ENCODE measurements at regions not wholly inside any gene's neighbourhood (a gene's known extent, or its start where the extent isn't known, plus 50 kb on each side); places are given as distances from the start of the nearest gene placed in this dataset.
"Not testable (repeated sequence)": the region's sequence is repeated elsewhere in the genome, so short reads cannot be mapped to it uniquely, and the experiment has no call there.

DNA sequence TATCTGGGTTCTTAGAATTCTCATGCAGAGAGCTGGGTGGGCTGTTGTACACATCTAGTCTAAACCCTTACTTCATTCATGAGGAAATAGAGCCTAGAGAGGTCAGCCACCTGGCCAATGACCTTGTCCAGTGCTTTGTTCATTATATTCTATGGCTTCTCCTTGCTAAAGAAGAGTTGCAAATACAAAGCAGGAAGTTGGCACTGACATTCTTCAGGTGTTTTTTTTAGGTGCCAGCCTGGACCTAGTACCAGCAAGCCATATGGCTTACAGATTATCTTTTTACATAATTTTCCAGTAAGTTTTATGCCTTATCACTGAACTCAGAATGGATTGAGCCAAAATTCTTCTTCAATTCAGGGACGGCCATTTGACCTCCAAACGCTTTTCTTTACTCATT is 54.7 kb upstream of the PGM2 start:
- no peak for DNase-seq

DNA sequence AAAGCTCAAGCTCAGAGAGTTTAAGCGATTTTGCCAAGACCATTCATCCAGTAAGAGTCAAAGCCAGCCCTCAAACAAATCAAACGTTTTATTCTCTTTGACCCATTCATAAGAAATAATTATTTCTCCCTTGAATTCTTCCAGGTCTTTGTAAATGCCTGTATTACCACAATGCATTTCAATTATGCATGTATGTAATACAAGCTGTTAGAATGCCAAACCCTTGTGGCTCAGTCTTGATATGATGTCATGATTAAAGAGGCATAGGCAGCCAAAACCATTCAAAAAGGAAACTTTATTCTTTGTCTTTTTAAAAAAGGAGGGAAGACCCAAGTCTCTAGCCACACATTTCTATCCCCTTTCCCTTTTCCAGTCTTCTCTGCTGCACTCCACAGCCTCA is 56.5 kb upstream of the PGM2 start:
- no peak for DNase-seq

DNA sequence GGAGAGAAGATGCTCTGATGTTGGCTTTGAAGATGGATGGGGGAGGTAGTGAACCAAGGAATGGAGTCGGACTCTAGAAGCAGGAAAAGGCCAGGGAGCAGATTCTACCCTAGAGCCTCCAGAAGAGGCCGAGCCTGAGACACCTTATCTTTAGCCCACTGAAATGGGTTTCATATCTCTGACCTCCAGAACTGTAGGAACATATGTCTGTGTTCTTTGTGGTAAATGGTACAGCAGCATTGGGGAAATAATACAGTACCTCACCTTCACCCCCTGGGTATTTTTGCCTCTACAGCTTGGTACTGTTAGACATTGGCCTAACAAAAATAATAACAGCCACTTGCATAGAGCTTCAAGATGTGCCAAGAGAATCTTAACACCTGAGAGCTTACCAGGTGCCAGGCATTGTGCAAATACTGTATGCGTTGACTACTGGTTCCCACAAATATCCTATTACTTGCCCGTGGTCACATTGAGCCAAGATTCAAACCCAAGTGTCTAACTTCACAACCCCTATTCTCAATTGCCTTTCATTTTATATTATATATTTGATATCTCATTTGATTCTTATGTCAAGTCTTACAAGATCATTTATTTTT is 57.0 kb upstream of the PGM2 start:
- DNase-seq = no peak

DNA sequence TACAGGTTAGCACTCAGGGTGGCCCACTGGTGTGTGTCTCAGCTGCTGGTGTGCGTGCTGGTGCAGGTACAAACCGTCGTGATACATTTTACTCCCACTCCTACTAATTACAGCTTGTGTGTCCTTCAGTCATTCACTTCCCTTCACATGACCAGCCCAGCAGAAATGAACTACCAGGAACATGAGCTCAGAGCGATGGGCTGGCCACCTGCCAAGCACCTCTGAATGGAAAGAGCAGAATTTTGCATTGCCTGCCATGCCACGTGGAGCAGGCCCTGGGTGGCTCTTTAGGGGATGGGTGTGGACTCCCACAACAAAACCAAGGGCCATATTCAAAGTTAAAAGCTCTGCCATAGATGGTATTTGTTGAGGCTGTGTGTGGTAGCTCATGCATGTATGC is 58.9 kb upstream of the PGM2 start:
- no peak for DNase-seq

DNA sequence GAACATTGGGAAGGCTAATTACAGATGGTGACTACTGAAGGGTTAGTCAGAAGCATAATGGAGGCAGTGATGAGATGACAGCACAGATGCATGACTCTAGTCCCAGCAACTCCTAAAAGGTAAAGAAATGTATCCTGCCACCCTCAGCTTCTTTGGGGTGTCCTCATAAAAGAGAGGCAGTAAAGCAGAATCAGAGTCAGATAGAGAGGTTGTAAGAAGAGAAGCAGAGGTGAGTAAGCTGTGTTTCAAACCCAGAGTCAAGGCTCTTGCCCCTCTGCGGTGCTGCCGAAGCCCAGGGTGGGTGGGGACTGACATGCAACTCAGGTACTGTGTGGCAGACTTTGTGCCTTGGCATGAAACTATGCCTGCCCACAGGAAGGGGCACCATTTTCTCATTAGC is 59.5 kb upstream of the PGM2 start:
- DNase-seq = no peak

DNA sequence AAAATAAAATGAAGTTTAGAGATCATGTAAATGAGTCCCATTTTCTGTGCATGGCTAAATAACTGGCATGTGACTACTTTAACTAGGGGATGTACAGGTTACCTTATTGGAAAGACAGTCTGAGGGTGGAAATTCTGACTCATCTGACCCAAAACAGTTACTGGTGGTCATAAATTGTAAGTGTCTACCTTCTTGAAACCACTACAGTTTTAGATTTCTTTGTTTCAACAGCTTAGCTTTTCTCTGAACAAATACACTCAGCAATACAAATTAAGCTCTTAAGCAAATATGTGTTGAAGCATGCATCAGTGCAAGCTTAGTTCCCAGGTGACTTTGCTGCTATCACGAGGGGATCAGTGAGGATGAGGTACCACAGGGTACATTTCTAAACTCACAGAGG is 60.7 kb upstream of the PGM2 start:
- DNase-seq = no peak

DNA sequence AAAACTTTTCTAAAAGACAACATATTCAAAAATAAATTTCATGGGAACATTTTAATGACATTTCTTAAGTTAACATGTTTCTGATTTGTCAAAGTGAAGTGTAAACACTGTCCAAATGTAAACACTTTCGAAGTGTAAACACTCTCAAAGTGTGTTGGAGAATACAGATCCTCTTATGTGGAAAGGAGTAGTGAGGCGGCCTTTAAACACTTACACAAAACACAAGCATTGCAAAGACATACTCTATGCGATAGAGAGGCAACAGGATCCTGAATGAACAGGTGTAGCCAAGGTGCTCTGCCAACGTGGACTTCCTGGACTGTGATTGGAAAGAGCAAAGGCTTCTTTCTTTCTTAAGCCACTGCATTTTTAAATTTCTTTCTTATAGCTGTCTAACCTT is 62.7 kb upstream of the PGM2 start:
- DNase-seq = no peak

DNA sequence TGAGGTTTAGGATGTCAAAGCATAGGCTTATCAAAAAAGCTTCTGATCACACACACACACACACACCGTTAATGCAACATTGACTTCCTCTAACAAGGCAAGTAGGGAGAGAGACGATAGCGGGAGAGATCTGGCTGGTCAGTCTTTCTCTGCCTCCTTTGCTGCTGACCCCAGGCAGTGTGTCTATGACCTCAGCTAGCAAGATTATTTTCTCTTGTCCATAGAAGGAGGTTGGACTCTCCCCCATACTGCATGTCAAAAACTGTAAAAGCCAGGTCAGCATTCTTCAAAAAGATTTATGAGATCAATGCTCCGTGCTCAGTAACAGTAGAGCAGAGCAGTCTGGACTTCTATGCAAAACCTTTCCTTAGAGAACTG is 63.5 kb upstream of the PGM2 start:
- DNase-seq = no peak

DNA sequence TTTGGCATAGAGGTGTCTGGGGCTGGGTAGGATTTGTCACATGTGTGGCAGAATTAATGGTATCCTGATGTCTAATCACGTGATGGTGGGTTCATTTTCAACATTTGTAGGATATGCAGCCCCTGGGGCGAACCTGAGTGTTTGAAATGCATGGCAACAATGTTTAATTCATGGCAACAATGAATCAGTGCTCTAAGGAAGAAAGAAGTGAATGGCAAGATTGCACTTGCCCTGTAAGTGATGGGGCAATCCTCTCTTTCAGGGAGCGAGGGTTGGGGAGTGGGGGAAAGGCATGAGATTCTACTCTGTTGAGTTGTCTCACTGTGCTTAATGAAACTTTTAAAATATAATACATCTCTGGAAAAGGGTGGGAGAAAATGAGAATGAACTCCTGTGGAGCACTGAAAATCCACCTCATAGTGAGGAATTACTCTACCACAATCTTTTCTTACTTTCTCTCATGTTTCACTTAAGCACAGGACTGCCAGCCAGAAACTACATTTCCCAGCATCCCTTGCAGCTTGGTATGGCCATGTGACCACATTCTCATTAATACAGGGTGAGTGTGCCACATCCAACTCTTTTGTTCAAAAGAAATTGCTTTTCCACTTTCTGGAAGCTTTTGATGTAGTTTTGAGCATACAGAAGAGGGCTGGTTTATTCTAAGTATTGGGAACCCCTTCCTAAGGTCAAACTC is 64.0 kb upstream of the PGM2 start:
- DNase-seq = peak; percentile 17

DNA sequence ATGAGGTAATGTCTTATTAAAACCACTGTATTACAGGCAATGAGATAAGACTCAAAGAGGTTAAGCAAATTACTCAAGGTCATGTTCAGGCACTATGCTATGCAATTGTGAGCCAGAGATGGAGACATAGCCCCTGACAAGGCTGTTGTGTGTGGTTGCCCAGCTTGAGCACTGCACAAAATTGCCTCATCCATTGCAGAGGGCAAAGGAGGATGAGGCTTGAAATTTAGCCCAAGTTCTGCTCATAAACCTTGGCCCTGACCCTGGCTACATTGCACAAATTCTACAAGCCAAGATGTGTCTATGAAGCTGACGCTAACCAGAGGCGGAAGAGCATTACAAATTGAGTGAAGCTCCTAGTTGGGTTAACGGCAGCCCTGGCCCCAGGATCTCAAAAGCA is 65.6 kb upstream of the PGM2 start:
- DNase-seq = no peak

DNA sequence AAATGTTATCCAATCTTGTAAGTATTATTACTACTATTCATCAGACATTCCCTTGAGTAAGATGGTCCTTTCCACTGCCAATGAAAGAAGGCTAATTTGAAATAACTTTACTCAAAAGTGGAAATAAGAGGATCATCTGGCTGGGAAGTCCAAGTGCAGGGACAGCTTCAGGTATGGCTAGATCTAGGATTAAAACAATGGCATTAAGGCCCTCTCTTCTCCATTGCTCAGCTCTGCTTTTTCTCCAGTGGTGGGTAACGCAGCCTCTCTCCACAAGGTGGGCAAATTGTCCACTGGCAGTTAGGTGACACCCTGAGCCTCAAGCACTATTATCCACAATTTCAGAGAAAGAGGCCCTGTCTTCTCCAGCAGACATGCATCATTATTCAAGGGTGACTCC is 66.7 kb upstream of the PGM2 start:
- DNase-seq = no peak

DNA sequence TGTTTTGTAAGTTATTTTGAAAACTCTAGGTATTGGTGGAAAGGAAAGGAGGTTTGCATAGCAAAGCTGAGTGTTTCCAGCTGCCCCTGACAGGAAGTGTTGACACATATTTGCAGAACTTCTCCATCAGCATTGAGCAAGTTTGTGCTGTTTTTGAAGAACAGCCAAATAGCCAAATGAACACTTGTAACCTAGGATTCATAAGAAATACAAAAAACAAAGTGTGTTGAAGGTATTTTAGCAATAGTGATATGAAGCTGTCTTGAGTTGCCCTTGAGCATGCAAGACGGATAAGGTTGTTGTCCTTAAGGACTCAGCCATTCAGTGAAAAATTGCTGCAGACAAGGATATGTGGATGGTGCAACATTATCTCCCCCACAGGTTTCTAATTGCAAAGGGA is 68.3 kb upstream of the PGM2 start:
- peak; percentile 15 for DNase-seq

DNA sequence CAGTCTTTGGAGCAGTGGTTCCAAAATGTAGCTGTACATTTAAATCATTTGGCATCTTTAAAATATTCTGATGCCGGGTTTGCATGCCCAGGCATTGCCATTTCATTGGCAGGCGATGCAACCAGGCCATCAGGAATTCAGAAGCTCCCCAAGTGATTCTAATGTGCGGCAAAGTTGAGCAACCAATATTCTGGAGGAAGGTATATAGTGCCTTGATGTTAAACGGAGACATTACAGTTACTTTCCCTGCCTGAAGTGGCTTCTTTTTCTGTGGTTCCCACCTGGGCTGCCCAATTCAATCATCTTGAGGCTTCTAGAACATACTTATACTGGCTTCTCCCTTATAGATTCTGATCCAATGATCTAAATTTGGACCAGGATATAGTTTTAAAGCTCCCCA is 68.7 kb upstream of the PGM2 start:
- DNase-seq = no peak

DNA sequence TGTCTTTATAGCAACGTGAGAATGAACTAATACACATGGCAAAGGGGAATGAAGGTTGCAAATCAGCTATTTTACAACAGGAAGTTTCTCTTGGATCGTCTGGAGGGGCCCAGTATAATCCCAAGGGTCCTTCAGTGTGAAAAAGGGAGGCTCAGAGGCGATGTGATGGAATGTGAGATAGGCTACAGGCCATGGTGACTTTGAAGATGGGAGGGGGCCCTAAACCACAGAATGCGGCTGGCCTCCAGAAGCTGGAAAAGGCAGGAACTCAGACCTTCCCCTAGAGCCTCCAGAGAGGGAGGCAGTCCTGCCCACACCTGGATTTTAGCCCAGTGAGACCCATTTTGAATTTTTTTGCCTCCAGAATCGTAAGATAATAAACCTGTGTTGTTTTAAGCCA is 69.4 kb upstream of the PGM2 start:
- DNase-seq = no peak

DNA sequence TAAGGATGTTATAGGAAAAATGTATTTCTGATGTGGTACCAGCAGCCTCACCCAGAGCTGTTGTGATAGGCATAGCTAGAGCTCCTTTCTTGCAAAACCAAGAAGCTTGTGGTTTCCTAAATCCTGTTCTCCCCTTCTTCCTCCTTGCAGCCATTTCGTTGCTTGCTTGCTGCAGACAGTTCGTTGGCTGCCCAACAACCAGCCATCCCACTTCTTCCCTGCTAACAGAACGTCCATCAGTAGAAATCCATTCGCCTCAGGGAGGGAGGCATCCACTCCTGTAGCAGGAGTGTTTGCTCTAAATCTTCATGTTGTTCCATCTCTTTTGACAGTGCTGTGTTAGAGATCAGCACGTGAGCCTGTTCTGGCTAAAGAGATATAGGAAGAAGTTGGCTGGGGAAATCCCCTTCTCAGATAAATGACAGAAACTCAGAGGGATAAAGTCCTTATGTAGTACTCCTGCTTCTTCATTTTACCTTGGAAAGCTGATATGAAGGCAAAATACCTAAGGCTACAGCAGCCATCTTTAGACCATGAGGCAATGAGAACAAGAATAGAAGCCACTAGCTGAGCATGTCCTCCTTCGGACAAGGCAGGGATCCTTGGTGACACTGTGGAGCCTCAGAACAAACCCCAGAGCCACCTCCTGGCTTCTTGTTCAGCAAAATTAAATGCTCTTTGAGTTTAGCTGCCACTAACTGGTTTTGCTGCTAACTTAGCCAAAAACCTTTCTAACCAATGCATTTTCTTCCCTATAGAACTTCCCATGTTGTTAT is 68.4 kb upstream of the RELL1 start:
- DNase-seq = peak; percentile 10

DNA sequence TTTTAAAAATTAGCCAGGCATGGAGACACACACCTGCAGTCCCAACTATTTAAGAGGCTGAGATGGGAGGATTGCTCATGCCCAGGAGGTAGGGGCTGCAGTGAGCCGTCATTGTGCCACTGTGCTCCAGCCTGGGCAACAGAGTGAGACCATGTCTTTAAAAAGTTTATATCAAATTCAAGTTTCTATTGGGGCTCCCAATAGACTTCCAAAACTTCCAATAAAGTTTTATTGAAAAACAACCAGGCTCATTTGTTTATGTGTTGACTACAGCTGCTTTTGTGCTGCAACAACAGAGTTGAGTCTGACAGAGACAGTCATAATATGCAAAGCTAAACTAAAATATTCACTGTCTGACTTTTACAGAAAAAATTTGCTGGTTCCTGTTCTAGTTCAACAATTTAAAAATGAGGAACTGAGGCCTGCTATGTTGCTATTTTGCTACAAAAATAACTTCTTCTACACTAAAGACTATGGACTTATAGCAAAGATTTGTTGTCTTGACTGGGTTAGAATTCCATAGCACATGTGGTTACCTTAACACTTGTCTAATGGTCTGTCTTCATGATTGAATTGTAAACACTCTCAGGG is 63.3 kb upstream of the RELL1 start:
- no peak for DNase-seq

DNA sequence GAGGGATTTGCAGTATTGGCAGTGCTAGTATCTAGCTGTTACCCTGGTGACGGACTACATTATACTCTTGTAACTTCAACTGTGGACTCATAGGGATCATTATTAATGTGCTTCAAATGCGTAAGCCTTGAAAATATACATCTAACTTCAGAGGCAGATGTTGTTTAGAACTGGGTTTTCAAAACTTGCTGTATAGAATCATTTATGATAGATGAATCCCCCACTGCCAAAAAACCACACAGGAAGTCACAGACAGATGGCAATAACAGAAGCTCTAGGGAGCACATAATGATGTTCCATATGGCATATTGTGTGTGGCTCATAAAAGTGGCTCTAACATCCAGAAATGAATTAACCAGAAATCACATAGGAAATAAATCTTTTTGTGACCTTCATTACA is 62.3 kb upstream of the RELL1 start:
- no peak for DNase-seq

DNA sequence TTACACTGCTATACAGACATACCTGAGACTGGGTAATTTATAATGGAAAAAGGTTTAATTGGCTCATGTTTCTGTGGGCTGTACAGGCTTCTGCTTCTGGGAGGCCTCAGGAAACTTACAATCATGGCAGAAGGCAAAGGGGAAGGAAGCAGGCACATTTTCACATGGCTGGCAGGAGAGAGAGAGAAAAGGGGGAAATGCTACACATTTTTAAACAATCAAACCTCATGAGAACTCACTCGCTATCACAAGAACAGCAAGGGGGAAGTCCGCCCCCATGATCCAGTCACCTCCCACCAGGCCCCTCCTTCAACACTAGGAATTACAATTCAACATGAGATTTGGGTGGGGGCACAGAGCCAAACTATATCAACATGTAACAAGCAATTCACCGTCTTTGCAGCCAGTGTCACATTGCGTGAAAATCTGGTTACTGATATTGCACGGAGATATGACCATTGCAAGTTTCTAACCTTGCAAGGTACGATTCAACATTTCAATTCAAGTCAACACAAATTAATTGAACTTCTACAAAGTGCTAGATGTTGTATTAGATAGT is 61.7 kb upstream of the RELL1 start:
- DNase-seq = no peak

DNA sequence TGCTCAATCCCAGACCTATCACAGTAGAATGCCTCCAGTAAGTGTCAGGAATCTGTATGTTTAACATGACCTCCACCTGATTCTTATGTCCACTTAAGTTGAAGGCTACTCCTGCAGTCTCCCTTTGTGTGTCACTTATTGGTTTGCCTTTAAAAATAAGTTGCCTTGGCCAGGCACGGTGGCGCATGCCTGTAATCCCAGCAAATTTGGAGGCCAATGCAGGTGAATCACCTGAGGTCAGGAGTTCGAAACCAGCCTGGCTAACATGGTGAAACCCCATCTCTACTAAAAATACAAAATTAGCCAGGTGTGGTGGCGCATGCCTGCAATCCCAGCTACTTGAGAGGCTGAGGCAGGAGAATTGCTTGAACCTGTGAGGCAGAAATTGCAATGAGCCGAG is 60.7 kb upstream of the RELL1 start:
- not testable (repeated sequence) for DNase-seq

DNA sequence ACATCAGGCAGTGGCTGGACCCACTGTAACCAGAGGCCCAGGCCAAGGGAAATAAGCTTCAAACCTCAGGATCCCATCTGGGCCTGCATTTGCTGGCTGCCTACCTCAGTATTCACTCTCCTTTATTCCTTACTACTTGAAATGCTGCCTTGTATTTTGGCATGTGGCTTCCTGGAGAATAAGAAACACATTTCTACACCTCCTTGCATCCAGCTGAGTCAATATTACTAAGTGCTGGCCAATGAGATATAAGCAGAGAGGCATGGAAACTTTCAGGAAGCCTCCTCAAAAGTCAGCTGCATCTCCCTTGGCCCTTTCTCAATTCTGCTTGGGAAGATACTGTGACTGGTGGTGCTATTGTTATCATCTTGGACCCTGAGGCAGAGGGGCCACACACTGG is 59.8 kb upstream of the RELL1 start:
- no peak for DNase-seq

DNA sequence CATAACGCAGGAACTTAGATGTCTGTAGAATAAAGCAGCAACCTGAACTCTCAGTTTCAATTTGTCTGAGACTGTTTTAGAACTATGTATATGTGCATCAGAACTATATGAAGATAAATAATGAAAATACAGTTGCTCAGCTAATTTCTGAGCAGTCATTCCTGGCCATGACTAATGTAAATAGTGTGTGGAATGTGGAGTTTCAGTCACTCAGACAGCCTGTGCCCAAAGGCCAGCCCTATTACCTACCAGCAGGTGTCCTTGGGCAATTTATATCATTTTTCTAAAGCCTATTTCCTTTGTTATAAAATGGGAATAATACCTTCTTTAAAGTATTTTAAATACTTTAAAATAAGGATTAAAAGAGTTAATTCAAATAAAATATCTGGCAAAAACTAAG is 56.0 kb upstream of the RELL1 start:
- no peak for DNase-seq

DNA sequence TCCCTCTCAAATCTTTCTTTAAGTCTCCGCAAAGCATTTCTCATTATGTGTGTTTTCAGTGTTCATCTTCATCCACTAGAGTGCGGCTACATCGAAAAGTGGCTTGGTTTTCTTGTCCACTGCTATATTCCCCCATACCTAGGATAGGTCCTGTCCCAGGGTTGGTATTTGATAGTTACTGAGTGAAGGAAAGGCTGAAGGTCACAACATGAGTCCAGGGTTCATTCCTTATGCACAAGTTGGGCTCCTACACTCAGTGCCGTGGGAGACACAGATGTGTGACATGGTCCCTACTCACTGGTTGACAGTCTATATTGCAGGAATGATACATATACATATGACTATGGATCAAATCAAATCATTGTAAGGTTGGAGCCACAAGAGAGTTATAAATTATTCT is 55.4 kb upstream of the RELL1 start:
- no peak for DNase-seq

DNA sequence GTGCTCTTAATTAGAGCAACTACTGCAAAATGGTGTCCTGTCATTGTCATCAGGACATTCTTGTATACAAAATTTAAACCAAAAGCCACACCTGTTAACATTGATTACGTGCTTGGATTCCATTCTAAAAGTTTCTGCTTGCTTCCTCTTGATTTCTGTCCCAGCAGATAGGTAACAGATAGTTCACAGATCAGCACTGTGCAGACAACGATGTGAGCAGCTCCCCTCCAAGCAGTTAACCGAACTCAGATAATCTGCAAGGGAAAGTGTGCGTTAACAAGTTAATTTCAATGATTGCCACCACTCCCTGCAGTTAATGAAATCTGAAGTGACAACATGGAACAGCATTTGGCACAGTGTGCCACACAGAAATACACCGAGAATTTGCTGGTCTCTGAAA is 54.4 kb upstream of the RELL1 start:
- no peak for DNase-seq

DNA sequence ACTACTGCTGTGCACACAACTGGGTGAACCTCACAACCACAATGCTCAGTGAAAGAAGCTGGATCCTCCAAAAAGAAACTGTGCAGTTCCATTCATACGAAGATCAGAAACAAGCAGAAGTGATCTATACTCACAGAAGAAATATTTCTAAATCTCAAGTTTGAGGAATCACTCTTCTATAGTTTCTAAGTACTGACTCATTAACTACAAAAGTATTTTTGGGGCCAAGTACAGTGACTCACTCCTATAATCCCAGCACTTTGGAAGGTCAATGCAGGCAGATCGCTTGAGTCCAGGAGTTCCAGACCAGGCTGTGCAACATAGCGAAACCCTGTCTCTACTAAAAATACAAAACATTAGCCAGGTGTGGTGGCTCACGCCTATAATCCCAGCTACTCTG is 51.3 kb upstream of the RELL1 start:
- no peak for DNase-seq

Measured in CD4-positive, alpha-beta T cell treated with Interleukin-17A for 1 hour (primary cell).